NCI-H2196 treated with DMSO at 0.1 percent for 48 hours (cell line): ENCODE measurements at regions not wholly inside any gene's neighbourhood (a gene's known extent, or its start where the extent isn't known, plus 50 kb on each side); places are given as distances from the start of the nearest gene placed in this dataset.
"Not testable (repeated sequence)": the region's sequence is repeated elsewhere in the genome, so short reads cannot be mapped to it uniquely, and the experiment has no call there.

Experiments used
- DNase-seq: peaks from one replicate; lab custom pipeline; 2025; ENCODE audit not compliant: unreplicated experiment; lab: John Stamatoyannopoulos, UW

- no peak for DNase-seq
Measured at GRCh38 chr13:50468849-50469669, 374.4 kb downstream of the DLEU7 start.

GRCh38 chr13:50473050-50473449, 370.4 kb downstream of the DLEU7 start:
- not testable (repeated sequence) for DNase-seq

- DNase-seq: no peak
Measured at GRCh38 chr13:50474088-50474662, 369.3 kb downstream of the DLEU7 start.

GRCh38 chr13:50476577-50477285, 366.8 kb downstream of the DLEU7 start:
- no peak for DNase-seq

- DNase-seq: no peak
Measured at GRCh38 chr13:50481936-50482335, 361.6 kb downstream of the DLEU7 start.

- DNase-seq: no peak
Measured at GRCh38 chr13:50483416-50483815, 360.1 kb downstream of the DLEU7 start.

- no peak for DNase-seq
Measured at GRCh38 chr13:50484472-50485113, 358.9 kb downstream of the DLEU7 start.

- DNase-seq: no peak
Measured at GRCh38 chr13:50485979-50486935, 357.2 kb downstream of the DLEU7 start.

- DNase-seq: no peak
Measured at GRCh38 chr13:50493683-50494082, 349.8 kb downstream of the DLEU7 start.

GRCh38 chr13:50494138-50494537, 349.4 kb downstream of the DLEU7 start:
- no peak for DNase-seq

GRCh38 chr13:50503212-50503611, 340.3 kb downstream of the DLEU7 start:
- not testable (repeated sequence) for DNase-seq

GRCh38 chr13:50509167-50509566, 334.3 kb downstream of the DLEU7 start:
- DNase-seq: no peak

- DNase-seq: no peak
Measured at GRCh38 chr13:50509771-50510441, 333.6 kb downstream of the DLEU7 start.

- not testable (repeated sequence) for DNase-seq
Measured at GRCh38 chr13:50510885-50511545, 332.5 kb downstream of the DLEU7 start.

GRCh38 chr13:50511877-50512341, 331.6 kb downstream of the DLEU7 start:
- DNase-seq: no peak

- no peak for DNase-seq
Measured at GRCh38 chr13:50512474-50513299, 330.8 kb downstream of the DLEU7 start.

GRCh38 chr13:50513300-50513877, 330.1 kb downstream of the DLEU7 start:
- DNase-seq: no peak

GRCh38 chr13:50514249-50514648, 329.2 kb downstream of the DLEU7 start:
- no peak for DNase-seq
